ENCODE measurements at regions not wholly inside any gene's neighbourhood (a gene's known extent, or its start where the extent isn't known, plus 50 kb on each side); places are given as distances from the start of the nearest gene placed in this dataset.

DNA sequence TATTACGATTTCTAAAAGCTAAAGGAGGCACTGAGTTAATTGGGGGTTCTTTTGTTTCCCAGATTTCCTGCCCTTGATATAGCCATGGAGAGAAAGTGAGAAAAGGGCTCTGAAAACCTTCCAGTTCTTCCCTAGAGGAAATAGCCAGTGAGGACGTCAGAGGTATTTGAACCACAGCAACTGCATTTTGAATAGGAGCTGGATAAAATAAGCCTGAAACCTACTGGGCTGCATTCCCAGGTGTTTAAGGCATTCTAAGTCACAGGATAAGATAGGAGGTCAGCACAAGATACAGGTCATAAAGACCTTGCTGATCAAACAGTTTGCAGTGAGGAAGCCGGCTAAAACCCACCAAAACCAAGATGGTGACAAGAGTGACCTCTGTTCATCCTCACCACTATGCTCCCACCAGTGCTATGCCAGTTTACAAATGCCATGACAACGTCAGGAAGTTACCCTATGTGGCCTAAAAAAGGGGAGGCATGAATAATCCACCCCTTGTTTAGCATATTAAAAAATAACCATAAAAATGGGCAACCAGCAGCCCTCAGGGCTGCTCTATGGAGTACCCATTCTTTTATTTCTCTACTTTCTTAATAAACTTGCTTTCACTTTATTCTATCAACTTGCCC is 85.1 kb upstream of the FRMD4A start:
- TF ChIP-seq, protein P1, sequence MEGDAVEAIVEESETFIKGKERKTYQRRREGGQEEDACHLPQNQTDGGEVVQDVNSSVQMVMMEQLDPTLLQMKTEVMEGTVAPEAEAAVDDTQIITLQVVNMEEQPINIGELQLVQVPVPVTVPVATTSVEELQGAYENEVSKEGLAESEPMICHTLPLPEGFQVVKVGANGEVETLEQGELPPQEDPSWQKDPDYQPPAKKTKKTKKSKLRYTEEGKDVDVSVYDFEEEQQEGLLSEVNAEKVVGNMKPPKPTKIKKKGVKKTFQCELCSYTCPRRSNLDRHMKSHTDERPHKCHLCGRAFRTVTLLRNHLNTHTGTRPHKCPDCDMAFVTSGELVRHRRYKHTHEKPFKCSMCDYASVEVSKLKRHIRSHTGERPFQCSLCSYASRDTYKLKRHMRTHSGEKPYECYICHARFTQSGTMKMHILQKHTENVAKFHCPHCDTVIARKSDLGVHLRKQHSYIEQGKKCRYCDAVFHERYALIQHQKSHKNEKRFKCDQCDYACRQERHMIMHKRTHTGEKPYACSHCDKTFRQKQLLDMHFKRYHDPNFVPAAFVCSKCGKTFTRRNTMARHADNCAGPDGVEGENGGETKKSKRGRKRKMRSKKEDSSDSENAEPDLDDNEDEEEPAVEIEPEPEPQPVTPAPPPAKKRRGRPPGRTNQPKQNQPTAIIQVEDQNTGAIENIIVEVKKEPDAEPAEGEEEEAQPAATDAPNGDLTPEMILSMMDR (IDR thresholded peaks at IDR 0.05) = no peak
- TF ChIP-seq POLR2A (IDR thresholded peaks at IDR 0.05) = no peak

Measured in lower leg skin (tissue), 3 donors.